ENCODE measurements at regions not wholly inside any gene's neighbourhood (a gene's known extent, or its start where the extent isn't known, plus 50 kb on each side); places are given as distances from the start of the nearest gene placed in this dataset.

DNA sequence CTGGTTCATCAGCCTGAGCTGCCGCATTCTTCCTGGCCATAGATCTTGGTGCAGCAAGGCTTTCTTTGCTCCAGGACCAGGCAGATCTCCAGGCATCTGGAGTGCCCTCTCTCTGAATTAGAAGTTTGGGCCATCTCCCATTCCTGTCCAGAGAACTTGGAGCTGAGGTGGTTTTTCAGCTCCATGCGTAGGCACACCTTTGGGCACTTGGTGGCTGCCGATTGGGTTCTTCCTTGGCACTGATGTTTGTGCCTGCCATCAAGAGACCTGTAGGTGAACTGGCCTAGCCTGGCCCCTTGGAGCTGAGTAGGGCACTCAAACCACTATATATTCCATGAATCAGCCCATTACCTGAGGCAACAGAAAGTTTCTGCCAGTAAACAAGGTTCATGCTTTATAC, 206.0 kb upstream of the PCDH17 start:
- TF ChIP-seq, protein P1, sequence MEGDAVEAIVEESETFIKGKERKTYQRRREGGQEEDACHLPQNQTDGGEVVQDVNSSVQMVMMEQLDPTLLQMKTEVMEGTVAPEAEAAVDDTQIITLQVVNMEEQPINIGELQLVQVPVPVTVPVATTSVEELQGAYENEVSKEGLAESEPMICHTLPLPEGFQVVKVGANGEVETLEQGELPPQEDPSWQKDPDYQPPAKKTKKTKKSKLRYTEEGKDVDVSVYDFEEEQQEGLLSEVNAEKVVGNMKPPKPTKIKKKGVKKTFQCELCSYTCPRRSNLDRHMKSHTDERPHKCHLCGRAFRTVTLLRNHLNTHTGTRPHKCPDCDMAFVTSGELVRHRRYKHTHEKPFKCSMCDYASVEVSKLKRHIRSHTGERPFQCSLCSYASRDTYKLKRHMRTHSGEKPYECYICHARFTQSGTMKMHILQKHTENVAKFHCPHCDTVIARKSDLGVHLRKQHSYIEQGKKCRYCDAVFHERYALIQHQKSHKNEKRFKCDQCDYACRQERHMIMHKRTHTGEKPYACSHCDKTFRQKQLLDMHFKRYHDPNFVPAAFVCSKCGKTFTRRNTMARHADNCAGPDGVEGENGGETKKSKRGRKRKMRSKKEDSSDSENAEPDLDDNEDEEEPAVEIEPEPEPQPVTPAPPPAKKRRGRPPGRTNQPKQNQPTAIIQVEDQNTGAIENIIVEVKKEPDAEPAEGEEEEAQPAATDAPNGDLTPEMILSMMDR (IDR thresholded peaks at IDR 0.05; ENCODE audit: control insufficient read depth, extremely low read depth, insufficient read depth), result no peak
- DNase-seq (ENCODE audit: low read depth), result no peak
- no peak overlapping the region for H3K4me3 ChIP-seq (ENCODE audit: low read depth, low read length)

GRCh38 chr13:57437587-57437986, 194.0 kb upstream of the PCDH17 start:
- no peak for DNase-seq (ENCODE audit: low read depth)
- no peak overlapping the region for H3K4me3 ChIP-seq (ENCODE audit: low read depth, low read length)
- TF ChIP-seq, protein P1 (IDR thresholded peaks at IDR 0.05; ENCODE audit: control insufficient read depth, extremely low read depth, insufficient read depth), result no peak

DNA sequence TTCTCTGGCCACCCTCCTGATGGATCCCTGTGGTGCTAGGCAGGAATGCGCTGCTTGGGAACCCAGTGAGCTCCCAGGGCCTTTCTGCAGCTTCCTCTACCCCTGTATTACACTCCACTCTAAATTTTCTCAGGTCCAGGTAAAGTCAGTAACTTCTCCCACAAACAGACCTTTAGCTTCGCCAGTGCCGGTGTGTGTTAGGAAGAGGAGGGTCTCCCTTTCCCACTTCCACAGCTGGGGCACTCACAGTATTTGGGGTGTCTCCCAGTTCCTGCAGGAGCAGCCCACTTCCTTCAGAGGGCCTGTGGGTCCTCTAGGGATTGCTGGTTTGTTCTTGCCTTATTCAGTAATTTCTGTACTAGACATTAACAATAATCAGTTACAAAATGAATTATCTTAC, 193.5 kb upstream of the PCDH17 start:
- DNase-seq (ENCODE audit: low read depth), result no peak
- H3K4me3 ChIP-seq (ENCODE audit: low read depth, low read length), result no peak overlapping the region
- TF ChIP-seq, protein P1 (IDR thresholded peaks at IDR 0.05; ENCODE audit: control insufficient read depth, extremely low read depth, insufficient read depth), result no peak

- no peak overlapping the region for H3K4me3 ChIP-seq (ENCODE audit: low read depth, low read length)
- TF ChIP-seq, protein P1 (IDR thresholded peaks at IDR 0.05; ENCODE audit: control insufficient read depth, extremely low read depth, insufficient read depth), result no peak
- DNase-seq (ENCODE audit: low read depth), result no peak
Measured at GRCh38 chr13:57443494-57443893, 188.1 kb upstream of the PCDH17 start.

DNA sequence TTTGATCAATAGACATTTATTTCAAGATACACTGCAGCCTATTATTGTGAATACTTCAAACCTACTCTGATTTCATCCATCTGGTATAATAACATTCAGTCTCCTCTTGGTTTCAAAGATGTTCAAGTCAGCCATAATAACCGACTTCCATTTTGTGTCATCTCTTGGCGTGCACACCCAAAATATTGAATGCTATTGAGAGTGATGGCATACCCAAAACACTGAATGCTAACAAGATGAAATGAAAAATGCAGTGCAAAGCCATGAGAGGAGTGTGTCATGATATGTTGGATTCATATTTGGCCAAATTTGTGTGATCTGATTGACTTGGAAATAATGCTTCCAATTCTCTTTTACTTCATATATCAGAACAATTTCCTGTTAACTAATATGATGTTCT, 181.2 kb upstream of the PCDH17 start:
- no peak overlapping the region for H3K4me3 ChIP-seq (ENCODE audit: low read depth, low read length)
- no peak for DNase-seq (ENCODE audit: low read depth)
- TF ChIP-seq, protein P1 (IDR thresholded peaks at IDR 0.05; ENCODE audit: control insufficient read depth, extremely low read depth, insufficient read depth), result no peak

- TF ChIP-seq, protein P1 (IDR thresholded peaks at IDR 0.05; ENCODE audit: control insufficient read depth, extremely low read depth, insufficient read depth), result no peak
Measured at GRCh38 chr13:57452228-57452627, 179.3 kb upstream of the PCDH17 start.

DNA sequence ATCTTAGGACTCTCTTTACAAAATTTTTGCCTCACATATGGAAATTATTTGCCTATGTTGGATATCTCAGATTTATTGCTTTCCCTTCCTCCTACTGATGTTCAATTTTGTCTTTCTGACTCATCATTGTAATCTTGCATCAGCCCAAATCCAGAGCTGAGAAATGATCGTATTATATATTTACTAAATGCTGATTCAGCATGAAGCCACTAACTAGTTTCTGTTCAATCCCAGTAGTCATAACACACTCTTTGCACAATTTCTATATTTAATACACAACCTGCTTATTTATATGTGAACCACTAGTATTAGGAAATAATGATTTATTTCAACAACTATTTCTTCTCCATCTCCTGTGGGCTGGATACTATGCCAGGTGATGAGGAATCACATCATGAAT, 161.1 kb upstream of the PCDH17 start:
- TF ChIP-seq, protein P1 (IDR thresholded peaks at IDR 0.05; ENCODE audit: control insufficient read depth, extremely low read depth, insufficient read depth), result no peak
- no peak for DNase-seq (ENCODE audit: low read depth)
- no peak overlapping the region for H3K4me3 ChIP-seq (ENCODE audit: low read depth, low read length)

More at GRCh38 chr13:57452228-57452627, 179.3 kb upstream of the PCDH17 start:
- no peak for DNase-seq (ENCODE audit: low read depth)
- H3K4me3 ChIP-seq (ENCODE audit: low read depth, low read length), result no peak overlapping the region

All from LNCaP clone FGC (cell line).